HEK293 (cell line): ENCODE measurements at regions not wholly inside any gene's neighbourhood (a gene's known extent, or its start where the extent isn't known, plus 50 kb on each side); places are given as distances from the start of the nearest gene placed in this dataset.

Source experiments
- CTCF ChIA-PET: fragments of 350-600 bp; formaldehyde crosslinking; extraction: SDS; loops from one replicate; lab custom pipeline; 2021; ENCODE audit warnings: antibody characterized with exemption; lab: Yijun Ruan, JAX
- POLR2A ChIA-PET: fragments of 300-600 bp; formaldehyde crosslinking; extraction: SDS; loops from one replicate; lab custom pipeline; 2020; ENCODE audit warnings: antibody characterized with exemption, inconsistent platforms; lab: Yijun Ruan, JAX
- H3K27ac ChIP-seq: fragments of 200-500 bp; sonication (Bioruptor generic); 2 replicates; pipeline ENCODE4 v1.5.1; 2014; ENCODE audit warnings: low read depth, low read length, control low read depth, inconsistent platforms; ENCODE audit errors: extremely low read depth
- H3K36me3 ChIP-seq, 2 experiments: fragments of 200-500 bp in 1 of 2; sonication (Bioruptor generic) in 1 of 2; 1 replicate in 1 of 2; 2 replicates in 1 of 2; pipeline ENCODE4 v1.5.1; 2014 to 2017; ENCODE audit warnings: inconsistent platforms in 2 of 2, low read length in 2 of 2; ENCODE audit not compliant: control insufficient read depth in 2 of 2, insufficient read depth in 1 of 2
- H3K4me1 ChIP-seq: fragments of 200-500 bp; sonication (Bioruptor generic); 2 replicates; pipeline ENCODE4 v1.5.1; 2014; ENCODE audit warnings: mild to moderate bottlenecking, low read length, inconsistent platforms; ENCODE audit not compliant: control insufficient read depth, insufficient read depth
- H3K4me3 ChIP-seq: 2 replicates; pipeline ENCODE4 v1.5.1; 2011; ENCODE audit warnings: low read depth, mild to moderate bottlenecking, control low read depth, low read length, moderate library complexity
- H3K9me3 ChIP-seq: fragments of 200-500 bp; sonication (Bioruptor generic); 2 replicates; pipeline ENCODE4 v1.5.1; 2014; ENCODE audit warnings: low read depth, low read length, inconsistent platforms; ENCODE audit not compliant: control insufficient read depth, insufficient read depth
- FEZF1 ChIP-seq: fragments of 450-650 bp; formaldehyde crosslinking; IDR thresholded peaks from 2 replicates; pipeline ENCODE4 v1.5.1; 2016; ENCODE audit warnings: missing biosample characterization, missing genetic modification characterization
- GLI4 ChIP-seq: fragments of 450-650 bp; formaldehyde crosslinking; IDR thresholded peaks from 2 replicates; pipeline ENCODE4 v1.5.1; 2016; ENCODE audit warnings: missing biosample characterization, missing genetic modification characterization
- KLF1 ChIP-seq: fragments of 450-650 bp; formaldehyde crosslinking; IDR thresholded peaks from 2 replicates; pipeline ENCODE4 v1.5.1; 2016; ENCODE audit warnings: missing biosample characterization, missing genetic modification characterization
- KLF7 ChIP-seq: fragments of 450-650 bp; formaldehyde crosslinking; IDR thresholded peaks from 2 replicates; pipeline ENCODE4 v1.5.1; 2016; ENCODE audit warnings: missing biosample characterization, missing genetic modification characterization, borderline replicate concordance
- ZFP41 ChIP-seq: fragments of 450-650 bp; formaldehyde crosslinking; IDR thresholded peaks from 2 replicates; pipeline ENCODE4 v1.5.1; 2016; ENCODE audit warnings: missing biosample characterization, missing genetic modification characterization, borderline replicate concordance
- ZIC2 ChIP-seq: fragments of 450-650 bp; formaldehyde crosslinking; IDR thresholded peaks from 2 replicates; pipeline ENCODE4 v1.5.1; 2016; ENCODE audit warnings: missing biosample characterization, missing genetic modification characterization
- ZNF155 ChIP-seq: fragments of 450-650 bp; formaldehyde crosslinking; IDR thresholded peaks from 2 replicates; pipeline ENCODE4 v1.5.1; 2016; ENCODE audit warnings: missing biosample characterization, missing genetic modification characterization
- ZNF248 ChIP-seq: fragments of 450-650 bp; formaldehyde crosslinking; IDR thresholded peaks from 2 replicates; pipeline ENCODE4 v1.5.1; 2017; ENCODE audit warnings: missing biosample characterization, missing genetic modification characterization
- ZNF354C ChIP-seq: fragments of 450-650 bp; formaldehyde crosslinking; IDR thresholded peaks from 2 replicates; pipeline ENCODE4 v1.5.1; 2016; ENCODE audit warnings: missing biosample characterization, missing genetic modification characterization, low read depth, borderline replicate concordance
- ZNF416 ChIP-seq: fragments of 450-650 bp; formaldehyde crosslinking; IDR thresholded peaks from 2 replicates; pipeline ENCODE4 v1.5.1; 2016; ENCODE audit warnings: missing biosample characterization, missing genetic modification characterization
- ZNF580 ChIP-seq: fragments of 450-650 bp; formaldehyde crosslinking; IDR thresholded peaks from 2 replicates; pipeline ENCODE4 v1.5.1; 2016; ENCODE audit warnings: missing biosample characterization, missing genetic modification characterization
- ZNF621 ChIP-seq: fragments of 450-650 bp; formaldehyde crosslinking; IDR thresholded peaks from 2 replicates; pipeline ENCODE4 v1.5.1; 2017; ENCODE audit warnings: missing biosample characterization, missing genetic modification characterization
- ZNF626 ChIP-seq: fragments of 450-650 bp; sonication (Bioruptor Pico); formaldehyde crosslinking; IDR thresholded peaks from 2 replicates; pipeline ENCODE4 v1.5.1; 2018; ENCODE audit warnings: missing biosample characterization, missing genetic modification characterization, inconsistent platforms
- ZNF664 ChIP-seq: fragments of 450-650 bp; formaldehyde crosslinking; IDR thresholded peaks from 2 replicates; pipeline ENCODE4 v1.5.1; 2016; ENCODE audit warnings: missing biosample characterization, missing genetic modification characterization
- ZNF677 ChIP-seq: fragments of 450-650 bp; IDR thresholded peaks from 2 replicates; pipeline ENCODE4 v1.5.0; 2018; ENCODE audit warnings: missing biosample characterization, mild to moderate bottlenecking, missing genetic modification characterization, moderate library complexity
- ZNF747 ChIP-seq: fragments of 450-650 bp; formaldehyde crosslinking; IDR thresholded peaks from 2 replicates; pipeline ENCODE4 v1.5.1; 2016; ENCODE audit warnings: missing biosample characterization, missing genetic modification characterization
- ZNF830 ChIP-seq: fragments of 450-650 bp; IDR thresholded peaks from 2 replicates; pipeline ENCODE4 v1.5.0; 2018; ENCODE audit warnings: missing biosample characterization, missing genetic modification characterization, low read depth, mild to moderate bottlenecking, moderate library complexity
- ZXDB ChIP-seq: fragments of 450-650 bp; formaldehyde crosslinking; IDR thresholded peaks from 2 replicates; pipeline ENCODE4 v1.5.1; 2016; ENCODE audit warnings: missing biosample characterization, missing genetic modification characterization
- TF ChIP-seq, protein P1 (sequence below): fragments of 450-650 bp; formaldehyde crosslinking; IDR thresholded peaks from 2 replicates; pipeline ENCODE4 v1.5.1; 2016; ENCODE audit warnings: missing biosample characterization, missing genetic modification characterization
- TF ChIP-seq, protein P2 (sequence below): fragments of 450-650 bp; formaldehyde crosslinking; IDR thresholded peaks from 2 replicates; pipeline ENCODE4 v1.5.1; 2016; ENCODE audit warnings: missing biosample characterization, missing genetic modification characterization, borderline replicate concordance

DNA sequence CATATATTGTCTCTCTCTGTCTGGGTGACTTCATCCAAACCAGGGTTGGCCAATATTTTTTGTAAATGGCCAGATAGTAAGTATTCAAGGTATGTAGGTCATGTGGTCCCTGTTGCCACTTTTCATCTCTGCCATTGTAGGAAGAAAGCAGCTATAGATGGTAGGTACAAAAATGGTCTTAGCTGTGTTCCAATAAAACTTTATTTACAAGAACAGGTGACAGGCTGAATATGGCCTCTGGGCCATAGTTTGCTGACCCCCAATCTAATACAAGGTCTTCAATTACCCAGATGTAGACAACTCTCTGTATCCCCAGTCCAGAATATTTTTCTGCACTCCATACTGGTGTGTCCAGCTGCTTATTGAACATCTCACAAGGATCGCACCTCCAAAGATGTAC is 166.2 kb upstream of the FZD8 start:
- POLR2A ChIA-PET: no interaction called here
- Histone ChIP-seq H3K9me3 (no peaks in the 10 kb centered on the region), H3K4me3 (no peak overlapping the region), H3K36me3 (no peaks in the 10 kb centered on the region), H3K4me1 (no peaks in the 10 kb centered on the region), H3K27ac (no peak overlapping the region)
- no peak for TF ChIP-seq ZNF416 (tag by site-specific recombination)
- no peak for TF ChIP-seq ZNF830 (tag by site-specific recombination)
- no peak for TF ChIP-seq ZNF626 (tag by site-specific recombination)
- CTCF ChIA-PET: no interaction called here

DNA sequence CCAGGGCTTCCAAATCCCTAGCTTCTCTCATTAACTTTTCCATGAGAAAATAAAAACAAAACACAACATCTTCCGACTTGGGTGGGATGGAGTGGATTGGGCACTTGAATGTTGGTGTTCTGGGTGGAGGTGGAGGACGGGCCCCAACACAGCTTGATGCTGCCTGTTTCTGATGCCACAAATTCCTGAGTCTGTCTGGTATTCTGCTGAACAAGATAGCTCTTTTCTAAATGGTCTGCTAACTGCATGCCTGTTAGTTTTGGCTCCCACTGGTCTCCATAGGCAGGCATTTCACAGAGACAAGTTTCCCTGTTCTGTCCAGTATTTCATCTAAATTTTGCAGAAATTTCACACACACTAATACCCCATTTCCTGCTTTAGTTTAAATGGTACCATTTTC is 160.9 kb upstream of the FZD8 start:
- Histone ChIP-seq H3K4me3 (no peak overlapping the region), H3K4me1 (no peaks in the 10 kb centered on the region), H3K27ac (no peak overlapping the region), H3K36me3 (no peaks in the 10 kb centered on the region), H3K9me3 (no peaks in the 10 kb centered on the region)
- TF ChIP-seq ZNF677 (tag by site-specific recombination): no peak
- TF ChIP-seq ZFP41 (tag by site-specific recombination): no peak
- no peak for TF ChIP-seq ZNF248 (tag by site-specific recombination)
- no peak for TF ChIP-seq ZIC2 (tag by site-specific recombination)
- TF ChIP-seq KLF1: no peak
- no peak for TF ChIP-seq ZNF664 (tag by site-specific recombination)
- TF ChIP-seq ZNF155 (tag by site-specific recombination): no peak
- TF ChIP-seq GLI4: no peak
- TF ChIP-seq, protein P1, sequence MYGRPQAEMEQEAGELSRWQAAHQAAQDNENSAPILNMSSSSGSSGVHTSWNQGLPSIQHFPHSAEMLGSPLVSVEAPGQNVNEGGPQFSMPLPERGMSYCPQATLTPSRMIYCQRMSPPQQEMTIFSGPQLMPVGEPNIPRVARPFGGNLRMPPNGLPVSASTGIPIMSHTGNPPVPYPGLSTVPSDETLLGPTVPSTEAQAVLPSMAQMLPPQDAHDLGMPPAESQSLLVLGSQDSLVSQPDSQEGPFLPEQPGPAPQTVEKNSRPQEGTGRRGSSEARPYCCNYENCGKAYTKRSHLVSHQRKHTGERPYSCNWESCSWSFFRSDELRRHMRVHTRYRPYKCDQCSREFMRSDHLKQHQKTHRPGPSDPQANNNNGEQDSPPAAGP (tag by site-specific recombination): no peak
- TF ChIP-seq ZNF621: no peak
- TF ChIP-seq ZNF747 (tag by site-specific recombination): no peak
- TF ChIP-seq ZNF354C (tag by site-specific recombination): no peak
- no peak for TF ChIP-seq FEZF1 (tag by site-specific recombination)
- no peak for TF ChIP-seq ZXDB (tag by site-specific recombination)
- TF ChIP-seq ZNF580 (tag by site-specific recombination): no peak
- TF ChIP-seq, protein P2, sequence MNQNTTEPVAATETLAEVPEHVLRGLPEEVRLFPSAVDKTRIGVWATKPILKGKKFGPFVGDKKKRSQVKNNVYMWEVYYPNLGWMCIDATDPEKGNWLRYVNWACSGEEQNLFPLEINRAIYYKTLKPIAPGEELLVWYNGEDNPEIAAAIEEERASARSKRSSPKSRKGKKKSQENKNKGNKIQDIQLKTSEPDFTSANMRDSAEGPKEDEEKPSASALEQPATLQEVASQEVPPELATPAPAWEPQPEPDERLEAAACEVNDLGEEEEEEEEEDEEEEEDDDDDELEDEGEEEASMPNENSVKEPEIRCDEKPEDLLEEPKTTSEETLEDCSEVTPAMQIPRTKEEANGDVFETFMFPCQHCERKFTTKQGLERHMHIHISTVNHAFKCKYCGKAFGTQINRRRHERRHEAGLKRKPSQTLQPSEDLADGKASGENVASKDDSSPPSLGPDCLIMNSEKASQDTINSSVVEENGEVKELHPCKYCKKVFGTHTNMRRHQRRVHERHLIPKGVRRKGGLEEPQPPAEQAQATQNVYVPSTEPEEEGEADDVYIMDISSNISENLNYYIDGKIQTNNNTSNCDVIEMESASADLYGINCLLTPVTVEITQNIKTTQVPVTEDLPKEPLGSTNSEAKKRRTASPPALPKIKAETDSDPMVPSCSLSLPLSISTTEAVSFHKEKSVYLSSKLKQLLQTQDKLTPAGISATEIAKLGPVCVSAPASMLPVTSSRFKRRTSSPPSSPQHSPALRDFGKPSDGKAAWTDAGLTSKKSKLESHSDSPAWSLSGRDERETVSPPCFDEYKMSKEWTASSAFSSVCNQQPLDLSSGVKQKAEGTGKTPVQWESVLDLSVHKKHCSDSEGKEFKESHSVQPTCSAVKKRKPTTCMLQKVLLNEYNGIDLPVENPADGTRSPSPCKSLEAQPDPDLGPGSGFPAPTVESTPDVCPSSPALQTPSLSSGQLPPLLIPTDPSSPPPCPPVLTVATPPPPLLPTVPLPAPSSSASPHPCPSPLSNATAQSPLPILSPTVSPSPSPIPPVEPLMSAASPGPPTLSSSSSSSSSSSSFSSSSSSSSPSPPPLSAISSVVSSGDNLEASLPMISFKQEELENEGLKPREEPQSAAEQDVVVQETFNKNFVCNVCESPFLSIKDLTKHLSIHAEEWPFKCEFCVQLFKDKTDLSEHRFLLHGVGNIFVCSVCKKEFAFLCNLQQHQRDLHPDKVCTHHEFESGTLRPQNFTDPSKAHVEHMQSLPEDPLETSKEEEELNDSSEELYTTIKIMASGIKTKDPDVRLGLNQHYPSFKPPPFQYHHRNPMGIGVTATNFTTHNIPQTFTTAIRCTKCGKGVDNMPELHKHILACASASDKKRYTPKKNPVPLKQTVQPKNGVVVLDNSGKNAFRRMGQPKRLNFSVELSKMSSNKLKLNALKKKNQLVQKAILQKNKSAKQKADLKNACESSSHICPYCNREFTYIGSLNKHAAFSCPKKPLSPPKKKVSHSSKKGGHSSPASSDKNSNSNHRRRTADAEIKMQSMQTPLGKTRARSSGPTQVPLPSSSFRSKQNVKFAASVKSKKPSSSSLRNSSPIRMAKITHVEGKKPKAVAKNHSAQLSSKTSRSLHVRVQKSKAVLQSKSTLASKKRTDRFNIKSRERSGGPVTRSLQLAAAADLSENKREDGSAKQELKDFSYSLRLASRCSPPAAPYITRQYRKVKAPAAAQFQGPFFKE (tag by site-specific recombination): no peak
- no peak for TF ChIP-seq KLF7 (tag by site-specific recombination)
- ChIA-PET POLR2A (no interaction called here), CTCF (no interaction called here)
